SK-N-SH treated with all-trans-retinoic acid at 6 μM for 48 hours (cell line): ENCODE measurements at regions not wholly inside any gene's neighbourhood (a gene's known extent, or its start where the extent isn't known, plus 50 kb on each side); places are given as distances from the start of the nearest gene placed in this dataset.

Experiments
- ATAC-seq: fragments of 200-7000 bp; cut with Tn5 transposase; 3 replicates; pipeline ENCODE4 v1.9.1; 2020; ENCODE audit warnings: mild to moderate bottlenecking, moderate library complexity
- ARNTL ChIP-seq: fragments of 450-650 bp; formaldehyde crosslinking; IDR thresholded peaks from 2 replicates; pipeline ENCODE4 v1.5.0; 2020; ENCODE audit warnings: low read depth, mild to moderate bottlenecking, moderate library complexity, borderline replicate concordance
- BACH2 ChIP-seq: fragments of 250-450 bp; sonication (Bioruptor Pico); IDR thresholded peaks from 2 replicates; pipeline ENCODE4 v1.9.0; 2021; ENCODE audit warnings: mild to moderate bottlenecking, borderline replicate concordance
- CSRNP3 ChIP-seq: fragments of 250-450 bp; sonication (Bioruptor Pico); IDR thresholded peaks from 2 replicates; pipeline ENCODE4 v1.5.1; 2021; ENCODE audit warnings: mild to moderate bottlenecking, moderate library complexity
- ESRRG ChIP-seq: fragments of 250-450 bp; sonication (Bioruptor Pico); IDR thresholded peaks from 2 replicates; pipeline ENCODE4 v1.6.1; 2021; ENCODE audit warnings: mild to moderate bottlenecking
- GLIS3 ChIP-seq: fragments of 250-450 bp; sonication (Bioruptor Pico); IDR thresholded peaks from 2 replicates; pipeline ENCODE4 v1.5.0; 2020; ENCODE audit warnings: mild to moderate bottlenecking, moderate library complexity
- ISL1 ChIP-seq: fragments of 250-450 bp; sonication (Bioruptor Pico); IDR thresholded peaks from 2 replicates; pipeline ENCODE4 v2.1.2; 2022; ENCODE audit warnings: mild to moderate bottlenecking, moderate library complexity
- OSR1 ChIP-seq: fragments of 250-450 bp; sonication (Bioruptor Pico); IDR thresholded peaks from 2 replicates; pipeline ENCODE4 v1.8.0; 2022; ENCODE audit warnings: moderate library complexity, mild to moderate bottlenecking, inconsistent platforms
- POU6F1 ChIP-seq: fragments of 250-450 bp; sonication (Bioruptor Pico); IDR thresholded peaks from 2 replicates; pipeline ENCODE4 v1.8.0; 2021; ENCODE audit warnings: low read depth, mild to moderate bottlenecking, moderate library complexity, borderline replicate concordance
- RARB ChIP-seq: fragments of 250-450 bp; sonication (Bioruptor Pico); IDR thresholded peaks from 2 replicates; pipeline ENCODE4 v1.8.0; 2021; ENCODE audit warnings: mild to moderate bottlenecking, moderate library complexity
- SNAI2 ChIP-seq: fragments of 250-450 bp; sonication (Bioruptor Pico); IDR thresholded peaks from 2 replicates; pipeline ENCODE4 v1.5.0; 2020; ENCODE audit warnings: mild to moderate bottlenecking, moderate library complexity
- TCF4 ChIP-seq: fragments of 250-450 bp; sonication (Bioruptor Pico); IDR thresholded peaks from 2 replicates; pipeline ENCODE4 v1.8.0; 2021; ENCODE audit warnings: mild to moderate bottlenecking, moderate library complexity, borderline replicate concordance
- TSHZ2 ChIP-seq: fragments of 250-450 bp; sonication (Bioruptor Pico); IDR thresholded peaks from 2 replicates; pipeline ENCODE4 v1.5.0; 2020; ENCODE audit warnings: mild to moderate bottlenecking, moderate library complexity
- ZC3H10 ChIP-seq: fragments of 250-450 bp; sonication (Bioruptor Pico); IDR thresholded peaks from 2 replicates; pipeline ENCODE4 v1.5.1; 2021; ENCODE audit warnings: mild to moderate bottlenecking, moderate library complexity
- ZFP3 ChIP-seq: fragments of 250-450 bp; sonication (Bioruptor Pico); IDR thresholded peaks from 2 replicates; pipeline ENCODE4 v1.5.0; 2020; ENCODE audit warnings: mild to moderate bottlenecking, moderate library complexity
- ZFP30 ChIP-seq: fragments of 450-650 bp; formaldehyde crosslinking; IDR thresholded peaks from 2 replicates; pipeline ENCODE4 v1.5.0; 2022; ENCODE audit warnings: mild to moderate bottlenecking, moderate library complexity
- ZNF565 ChIP-seq: fragments of 450-650 bp; formaldehyde crosslinking; conservative IDR thresholded peaks from 2 replicates; pipeline ENCODE4 v1.5.0; 2020; ENCODE audit warnings: low read depth, mild to moderate bottlenecking, moderate library complexity
- ZNF70 ChIP-seq: fragments of 450-650 bp; formaldehyde crosslinking; IDR thresholded peaks from 2 replicates; pipeline ENCODE4 v1.5.0; 2020; ENCODE audit warnings: mild to moderate bottlenecking, moderate library complexity
- ZNF8 ChIP-seq: fragments of 450-650 bp; formaldehyde crosslinking; IDR thresholded peaks from 2 replicates; pipeline ENCODE4 v1.5.0; 2020; ENCODE audit warnings: mild to moderate bottlenecking, moderate library complexity

GRCh38 chr3:188008582-188009213 is 145.3 kb upstream of the LPP start:
- ATAC-seq: no peak
- no peak for TF ChIP-seq ESRRG
- no peak for TF ChIP-seq TSHZ2 (CRISPR knock-in tag)
- TF ChIP-seq RARB (CRISPR knock-in tag): no peak
- TF ChIP-seq ZNF70 (CRISPR knock-in tag): no peak
- TF ChIP-seq ZC3H10: no peak
- TF ChIP-seq SNAI2 (CRISPR knock-in tag): no peak
- TF ChIP-seq TCF4 (CRISPR knock-in tag): no peak
- no peak for TF ChIP-seq CSRNP3 (CRISPR knock-in tag)
- TF ChIP-seq POU6F1 (CRISPR knock-in tag): no peak
- no peak for TF ChIP-seq ZFP3 (CRISPR knock-in tag)
- no peak for TF ChIP-seq ZFP30 (CRISPR knock-in tag)
- no peak for TF ChIP-seq BACH2 (CRISPR knock-in tag)

- no peak for TF ChIP-seq ZFP3 (CRISPR knock-in tag)
- no peak for TF ChIP-seq TSHZ2 (CRISPR knock-in tag)
- TF ChIP-seq ESRRG: no peak
- TF ChIP-seq OSR1 (CRISPR knock-in tag): no peak
- TF ChIP-seq ZFP30 (CRISPR knock-in tag): no peak
- no peak for ATAC-seq
These were observed 143.5 kb upstream of the LPP start for GRCh38 chr3:188010478-188010877.

GRCh38 chr3:188019727-188020126 is 134.2 kb upstream of the LPP start:
- TF ChIP-seq ARNTL (CRISPR knock-in tag): no peak
- no peak for TF ChIP-seq ISL1 (CRISPR knock-in tag)
- no peak for TF ChIP-seq TCF4 (CRISPR knock-in tag)
- TF ChIP-seq ZNF8 (CRISPR knock-in tag): no peak
- TF ChIP-seq ZNF565 (CRISPR knock-in tag): no peak
- no peak for TF ChIP-seq TSHZ2 (CRISPR knock-in tag)
- TF ChIP-seq GLIS3 (CRISPR knock-in tag): no peak
- TF ChIP-seq OSR1 (CRISPR knock-in tag): no peak
- no peak for ATAC-seq
